ENCODE measurements at regions not wholly inside any gene's neighbourhood (a gene's known extent, or its start where the extent isn't known, plus 50 kb on each side); places are given as distances from the start of the nearest gene placed in this dataset.

DNA sequence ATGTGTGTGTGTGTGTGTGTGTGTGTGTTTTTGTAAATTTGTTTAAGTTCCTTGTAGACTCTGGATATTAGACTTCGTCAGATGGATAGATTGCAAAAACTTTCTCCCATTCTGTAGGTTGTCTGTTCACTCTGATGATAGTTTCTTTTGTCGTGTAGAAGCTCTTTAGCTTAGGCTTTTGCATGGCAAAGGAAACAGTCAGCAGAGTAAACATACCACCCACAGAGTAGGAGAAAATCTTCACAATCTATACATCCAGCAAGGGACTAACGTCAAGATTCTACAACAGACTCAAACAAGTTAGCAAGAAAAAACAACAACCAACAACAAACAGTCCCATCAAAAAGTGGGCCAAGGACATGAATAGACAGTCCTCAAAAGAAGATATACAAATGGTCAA, 336.7 kb upstream of the ATP5MC3 start:
- no peak for TF ChIP-seq CTCF (IDR thresholded peaks at IDR 0.05)
- no peak for TF ChIP-seq EP300 (IDR thresholded peaks at IDR 0.05)
- no peak for TF ChIP-seq POLR2AphosphoS5 (IDR thresholded peaks at IDR 0.05)
